DND-41 (cell line): ENCODE measurements at regions not wholly inside any gene's neighbourhood (a gene's known extent, or its start where the extent isn't known, plus 50 kb on each side); places are given as distances from the start of the nearest gene placed in this dataset.
"Not testable (repeated sequence)": the region's sequence is repeated elsewhere in the genome, so short reads cannot be mapped to it uniquely, and the experiment has no call there.

Experiments
- EZH2 ChIP-seq: IDR thresholded peaks from 3 replicates; pipeline ENCODE4 v1.6.1; 2012; ENCODE audit warnings: borderline replicate concordance, low read depth, mild to moderate bottlenecking, moderate library complexity, low read length, inconsistent platforms; ENCODE audit not compliant: severe bottlenecking
- TF ChIP-seq, protein P1 (sequence below): IDR thresholded peaks from 2 replicates; pipeline ENCODE4 v1.5.1; 2012; ENCODE audit warnings: borderline replicate concordance, low read length, moderate library complexity, mild to moderate bottlenecking; ENCODE audit not compliant: poor library complexity, severe bottlenecking; ENCODE audit errors: extremely low read depth

GRCh38 chr6:60335124-60335523, 1950.9 kb downstream of the KHDRBS2 start:
- TF ChIP-seq, protein P1, sequence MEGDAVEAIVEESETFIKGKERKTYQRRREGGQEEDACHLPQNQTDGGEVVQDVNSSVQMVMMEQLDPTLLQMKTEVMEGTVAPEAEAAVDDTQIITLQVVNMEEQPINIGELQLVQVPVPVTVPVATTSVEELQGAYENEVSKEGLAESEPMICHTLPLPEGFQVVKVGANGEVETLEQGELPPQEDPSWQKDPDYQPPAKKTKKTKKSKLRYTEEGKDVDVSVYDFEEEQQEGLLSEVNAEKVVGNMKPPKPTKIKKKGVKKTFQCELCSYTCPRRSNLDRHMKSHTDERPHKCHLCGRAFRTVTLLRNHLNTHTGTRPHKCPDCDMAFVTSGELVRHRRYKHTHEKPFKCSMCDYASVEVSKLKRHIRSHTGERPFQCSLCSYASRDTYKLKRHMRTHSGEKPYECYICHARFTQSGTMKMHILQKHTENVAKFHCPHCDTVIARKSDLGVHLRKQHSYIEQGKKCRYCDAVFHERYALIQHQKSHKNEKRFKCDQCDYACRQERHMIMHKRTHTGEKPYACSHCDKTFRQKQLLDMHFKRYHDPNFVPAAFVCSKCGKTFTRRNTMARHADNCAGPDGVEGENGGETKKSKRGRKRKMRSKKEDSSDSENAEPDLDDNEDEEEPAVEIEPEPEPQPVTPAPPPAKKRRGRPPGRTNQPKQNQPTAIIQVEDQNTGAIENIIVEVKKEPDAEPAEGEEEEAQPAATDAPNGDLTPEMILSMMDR, result not testable (repeated sequence)
- not testable (repeated sequence) for TF ChIP-seq EZH2
